Endothelial cell of umbilical vein (primary cell): ENCODE measurements at regions not wholly inside any gene's neighbourhood (a gene's known extent, or its start where the extent isn't known, plus 50 kb on each side); places are given as distances from the start of the nearest gene placed in this dataset.

Experiments used
- BruUV-seq: library from RNA; stranded (reverse); fragments of 400-500 nt; replicated peaks from 2 replicates; lab custom pipeline; 2021; lab: Mats Ljungman, UMichigan
- CTCF ChIA-PET: fragments of 300-600, 350-600 bp; sonication (Branson Sonifier 250); formaldehyde crosslinking; loops from one replicate; lab custom pipeline; 2021; ENCODE audit warnings: antibody characterized with exemption, inconsistent platforms; lab: Charles Lee
- POLR2A ChIA-PET: fragments of 300-600, 350-600 bp; sonication (Branson Sonifier 250); formaldehyde crosslinking; loops from one replicate; lab custom pipeline; 2021; ENCODE audit warnings: antibody characterized with exemption, inconsistent platforms; lab: Charles Lee
- DNase-seq: peaks from one replicate; pipeline ENCODE4 v3.0.0-alpha.2; 2011; ENCODE audit warnings: low read depth, low spot score
- FAIRE-seq: peaks from 2 replicates; lab custom pipeline; 2011; peaks lifted over from hg19 to GRCh38; lab: Jason Lieb, UNC
- H2AFZ ChIP-seq: 2 replicates; pipeline ENCODE4 v1.6.0; 2012; ENCODE audit warnings: low read depth, low read length, control low read depth, inconsistent platforms
- H3K27ac ChIP-seq: 2 replicates; pipeline ENCODE4 v1.5.1; 2011; ENCODE audit warnings: low read depth, mild to moderate bottlenecking, control low read depth, low read length, moderate library complexity; ENCODE audit not compliant: insufficient read depth
- H3K27me3 ChIP-seq, 2 experiments: 2 replicates each; pipeline versions ENCODE4 v1.6.0 to v1.6.1; 2011; ENCODE audit warnings: low read length in 2 of 2, mixed read lengths in 1 of 2; ENCODE audit not compliant: control insufficient read depth in 2 of 2, insufficient read depth in 2 of 2
- H3K36me3 ChIP-seq, 2 experiments: 2 replicates in 1 of 2; 3 replicates in 1 of 2; pipeline ENCODE4 v1.5.1; 2011; ENCODE audit warnings: low read length in 2 of 2, mild to moderate bottlenecking in 1 of 2, moderate library complexity in 1 of 2; ENCODE audit not compliant: control insufficient read depth in 2 of 2, insufficient read depth in 2 of 2; ENCODE audit errors: extremely low read depth in 1 of 2
- H3K4me1 ChIP-seq: 3 replicates; pipeline ENCODE4 v1.5.1; 2011; ENCODE audit warnings: mild to moderate bottlenecking, low read length; ENCODE audit not compliant: control insufficient read depth, insufficient read depth; ENCODE audit errors: extremely low read depth
- H3K4me2 ChIP-seq: 2 replicates; pipeline ENCODE4 v1.6.1; 2011; ENCODE audit warnings: low read length, control low read depth, mixed read lengths; ENCODE audit not compliant: insufficient read depth
- H3K4me3 ChIP-seq, 3 experiments: fragments of 200-600 bp in 1 of 3; sonication (generic), shearing (Covaris generic) in 1 of 3; replicated peaks in 1 of 3; 2 replicates each; pipeline ENCODE4 v1.5.1; 2011 to 2016; ENCODE audit warnings: control low read depth in 3 of 3, low read length in 3 of 3, mild to moderate bottlenecking in 2 of 3, inconsistent platforms in 1 of 3, low read depth in 1 of 3, moderate library complexity in 1 of 3; ENCODE audit not compliant: insufficient read depth in 1 of 3
- H3K79me2 ChIP-seq: 2 replicates; pipeline ENCODE4 v1.6.0; 2012; ENCODE audit warnings: low read length, inconsistent platforms; ENCODE audit not compliant: control insufficient read depth, insufficient read depth
- H3K9ac ChIP-seq: replicated peaks from 2 replicates; pipeline ENCODE3; 2011; ENCODE audit warnings: low read length, control low read depth; ENCODE audit not compliant: insufficient read depth; ENCODE audit errors: extremely low read depth
- H3K9me1 ChIP-seq: replicated peaks from 3 replicates; pipeline ENCODE4 v1.6.0; 2011; ENCODE audit warnings: mild to moderate bottlenecking, low read length; ENCODE audit not compliant: control insufficient read depth, insufficient read depth; ENCODE audit errors: extremely low read depth
- H3K9me3 ChIP-seq: replicated peaks from 2 replicates; pipeline ENCODE4 v1.5.1; 2012; ENCODE audit warnings: low read length, inconsistent platforms; ENCODE audit not compliant: control insufficient read depth, insufficient read depth
- H4K20me1 ChIP-seq: replicated peaks from 2 replicates; pipeline ENCODE3; 2011; ENCODE audit warnings: mild to moderate bottlenecking, low read length; ENCODE audit not compliant: control insufficient read depth, insufficient read depth; ENCODE audit errors: extremely low read depth
- FOS ChIP-seq: IDR thresholded peaks from 2 replicates; pipeline ENCODE4 v1.6.1; 2011; ENCODE audit warnings: mild to moderate bottlenecking, low read length, moderate library complexity, borderline replicate concordance; ENCODE audit not compliant: insufficient read depth
- GATA2 ChIP-seq: IDR thresholded peaks from 2 replicates; pipeline ENCODE4 v1.7.0; 2011; ENCODE audit warnings: low read depth, mild to moderate bottlenecking, moderate library complexity, mixed read lengths, low read length; ENCODE audit not compliant: insufficient read length, insufficient read depth
- dilution Hi-C: fragments of 300-500 bp; cut with MboI; formaldehyde crosslinking; loops from one replicate; pipeline ENCODE4 v1.15.0; 2019; ENCODE audit warnings: low sequenced_read_pairs; ENCODE audit not compliant: extremely low pct_ligation_motif_present
- intact Hi-C: fragments of 100-400 bp; cut with micrococcal nuclease; formaldehyde crosslinking; loops from one replicate; pipeline ENCODE4 v1.10.0; 2022
- TF ChIP-seq, protein P1 (sequence below): IDR thresholded peaks from 2 replicates; pipeline ENCODE4 v1.6.1; 2011; ENCODE audit not compliant: insufficient read depth, insufficient read length

- Histone ChIP-seq H3K9me3 (no peaks in the 10 kb centered on the region), H4K20me1 (no peaks in the 10 kb centered on the region), H3K79me2 (no peaks in the 10 kb centered on the region), H3K9ac (no peak overlapping the region), H3K9me1 (no peaks in the 10 kb centered on the region), H3K4me1 (no peaks in the 10 kb centered on the region), H3K36me3 (no peaks in the 10 kb centered on the region), H3K27me3 (peaks cover 2 to 4% of the 10 kb centered on the region in 2 experiments), H3K4me2 (no peak overlapping the region), H2AFZ (no peak overlapping the region), H3K4me3 (no peak overlapping the region), H3K27ac (no peak overlapping the region)
- ChIA-PET POLR2A (no interaction called here), CTCF (interaction anchor here (0.6 to 0.9 kb wide), 3 partner anchors 14 to 16 kb away, joined by 3 read pairs; no protein-coding TSS in a partner anchor)
- FAIRE-seq (no peak), DNase-seq (no peak)
- TF ChIP-seq GATA2 = no peak
- intact Hi-C loops (no loop called here), dilution Hi-C loops (no loop called here)
- BruUV-seq = no TSS peak
Observed at GRCh38 chr10:71005337-71006305, 117.3 kb upstream of the PCBD1 start.

GRCh38 chr10:71006506-71006905, 118.1 kb upstream of the PCBD1 start:
- intact Hi-C loops = no loop called here
- dilution Hi-C loops = no loop called here
- no peaks in the 10 kb centered on the region for H4K20me1 ChIP-seq
- CTCF ChIA-PET = interaction anchor here (0.7 kb wide), 1 partner anchor 17 kb away, joined by 3 read pairs; no protein-coding TSS in a partner anchor
- POLR2A ChIA-PET = no interaction called here
- H3K4me2 ChIP-seq = no peak overlapping the region
- H3K36me3 ChIP-seq = no peaks in the 10 kb centered on the region
- H3K9me3 ChIP-seq = no peaks in the 10 kb centered on the region
- BruUV-seq = no TSS peak
- H3K9me1 ChIP-seq = no peaks in the 10 kb centered on the region
- FAIRE-seq (no peak), DNase-seq (no peak)
- no peak overlapping the region for H2AFZ ChIP-seq
- no peaks in the 10 kb centered on the region for H3K4me1 ChIP-seq
- no peak overlapping the region for H3K4me3 ChIP-seq
- H3K27ac ChIP-seq = no peak overlapping the region
- H3K9ac ChIP-seq = no peak overlapping the region
- H3K27me3 ChIP-seq = peaks cover 2 to 3% of the 10 kb centered on the region in 2 experiments
- no peaks in the 10 kb centered on the region for H3K79me2 ChIP-seq
- TF ChIP-seq FOS = no peak
- TF ChIP-seq, protein P1, sequence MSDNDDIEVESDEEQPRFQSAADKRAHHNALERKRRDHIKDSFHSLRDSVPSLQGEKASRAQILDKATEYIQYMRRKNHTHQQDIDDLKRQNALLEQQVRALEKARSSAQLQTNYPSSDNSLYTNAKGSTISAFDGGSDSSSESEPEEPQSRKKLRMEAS = no peak
